Progenitor cell of endocrine pancreas (in vitro differentiated cells): ENCODE measurements at regions not wholly inside any gene's neighbourhood (a gene's known extent, or its start where the extent isn't known, plus 50 kb on each side); places are given as distances from the start of the nearest gene placed in this dataset.

Source experiments
- DNase-seq: peaks from one replicate; pipeline ENCODE4 v3.0.0; 2021; ENCODE audit warnings: low spot score; ENCODE audit not compliant: unreplicated experiment
- H3K27ac Mint-ChIP-seq: 2 replicates; pipeline ENCODE4 v1.8.0; 2021; ENCODE audit warnings: mild to moderate bottlenecking, moderate library complexity, mixed read lengths
- H3K27me3 Mint-ChIP-seq: 2 replicates; pipeline ENCODE4 v1.8.0; 2021; ENCODE audit warnings: mixed read lengths
- H3K36me3 Mint-ChIP-seq: 2 replicates; pipeline ENCODE4 v1.8.0; 2022; ENCODE audit warnings: mixed read lengths; ENCODE audit not compliant: insufficient read depth
- H3K4me1 Mint-ChIP-seq: 2 replicates; pipeline ENCODE4 v1.8.0; 2021; ENCODE audit warnings: low read depth, mixed read lengths
- H3K4me3 Mint-ChIP-seq: 2 replicates; pipeline ENCODE4 v1.8.0; 2021; ENCODE audit warnings: low read depth, mild to moderate bottlenecking, moderate library complexity, mixed read lengths
- H3K9me3 Mint-ChIP-seq: 2 replicates; pipeline ENCODE4 v1.8.0; 2021; ENCODE audit warnings: low read depth, mixed read lengths
- CTCF ChIP-seq: fragments of 200-600 bp; sonication (generic); IDR thresholded peaks from one replicate; pipeline ENCODE4 v1.5.0; 2021; ENCODE audit warnings: antibody characterized with exemption, mild to moderate bottlenecking; ENCODE audit not compliant: unreplicated experiment

GRCh38 chr1:229094476-229095311 lies 176.2 kb upstream of the RAB4A start:
- no peak for DNase-seq
- peaks cover 45% of the 10 kb centered on the region for H3K4me1 Mint-ChIP-seq
- no peaks in the 10 kb centered on the region for H3K27me3 Mint-ChIP-seq
- H3K4me3 Mint-ChIP-seq: no peak overlapping the region
- H3K9me3 Mint-ChIP-seq: no peaks in the 10 kb centered on the region
- TF ChIP-seq CTCF: no peak
- peak overlapping the region; percentile 94 for H3K27ac Mint-ChIP-seq
- H3K36me3 Mint-ChIP-seq: no peaks in the 10 kb centered on the region

- no peak for DNase-seq
- H3K27ac Mint-ChIP-seq: no peak overlapping the region
- no peaks in the 10 kb centered on the region for H3K9me3 Mint-ChIP-seq
- TF ChIP-seq CTCF: no peak
- H3K4me1 Mint-ChIP-seq: peaks cover 44% of the 10 kb centered on the region
- H3K36me3 Mint-ChIP-seq: no peaks in the 10 kb centered on the region
- H3K27me3 Mint-ChIP-seq: no peaks in the 10 kb centered on the region
- H3K4me3 Mint-ChIP-seq: no peak overlapping the region
Measured at GRCh38 chr1:229095325-229095724, 175.6 kb upstream of the RAB4A start.

GRCh38 chr1:229097356-229097755 lies 173.6 kb upstream of the RAB4A start:
- Mint-ChIP-seq H3K4me3 (no peak overlapping the region), H3K27me3 (no peaks in the 10 kb centered on the region), H3K9me3 (no peaks in the 10 kb centered on the region), H3K36me3 (no peaks in the 10 kb centered on the region), H3K4me1 (peaks cover 40% of the 10 kb centered on the region), H3K27ac (no peak overlapping the region)
- no peak for TF ChIP-seq CTCF
- DNase-seq: no peak

GRCh38 chr1:229098361-229098760 lies 172.6 kb upstream of the RAB4A start:
- no peak overlapping the region for H3K27ac Mint-ChIP-seq
- no peak overlapping the region for H3K4me3 Mint-ChIP-seq
- DNase-seq: no peak

More at GRCh38 chr1:229098361-229098760, 172.6 kb upstream of the RAB4A start:
- Mint-ChIP-seq H3K4me1 (peaks cover 36% of the 10 kb centered on the region), H3K9me3 (no peaks in the 10 kb centered on the region), H3K36me3 (no peaks in the 10 kb centered on the region), H3K27me3 (no peaks in the 10 kb centered on the region)
- no peak for TF ChIP-seq CTCF
